ENCODE measurements at regions not wholly inside any gene's neighbourhood (a gene's known extent, or its start where the extent isn't known, plus 50 kb on each side); places are given as distances from the start of the nearest gene placed in this dataset.
"Not testable (repeated sequence)": the region's sequence is repeated elsewhere in the genome, so short reads cannot be mapped to it uniquely, and the experiment has no call there.

DNA sequence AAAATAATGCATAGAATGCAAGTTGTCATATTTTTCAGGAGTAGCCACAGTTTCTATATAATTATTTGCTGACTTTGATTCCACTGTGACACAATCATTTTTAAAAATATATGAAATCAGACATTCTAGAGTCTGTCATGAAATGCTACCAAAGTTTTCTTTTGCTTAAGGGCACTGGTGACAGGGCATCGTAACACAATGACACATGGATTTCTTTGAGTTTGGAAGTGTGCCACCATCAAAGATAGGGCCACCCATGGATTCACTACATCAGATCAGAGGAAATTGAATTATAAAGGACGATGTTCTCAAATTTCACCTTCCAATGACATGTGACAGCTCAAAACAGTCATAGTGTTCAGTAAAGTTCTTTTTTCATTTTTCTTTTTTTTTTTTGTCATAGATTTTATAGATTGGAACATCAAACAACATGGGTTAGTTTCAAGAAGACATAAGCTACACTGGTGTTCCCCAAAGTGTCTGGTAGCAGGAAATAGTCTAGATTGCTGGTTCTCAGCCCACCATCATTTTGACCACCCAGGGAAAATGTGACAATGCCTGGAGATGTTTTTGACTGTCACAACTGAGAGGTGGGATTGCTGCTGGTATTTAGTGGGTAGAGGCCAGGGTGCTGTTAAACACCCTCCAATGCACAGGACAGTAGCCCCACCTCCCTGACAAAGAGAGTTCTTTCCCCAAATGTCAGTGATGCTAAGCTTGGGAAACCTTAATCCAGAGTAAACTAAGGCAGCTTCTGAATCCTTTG is 123.8 kb upstream of the DOK5 start:
- no peak for DNase-seq (ENCODE audit: low spot score in 2 of 2)
- TF ChIP-seq, protein P1, sequence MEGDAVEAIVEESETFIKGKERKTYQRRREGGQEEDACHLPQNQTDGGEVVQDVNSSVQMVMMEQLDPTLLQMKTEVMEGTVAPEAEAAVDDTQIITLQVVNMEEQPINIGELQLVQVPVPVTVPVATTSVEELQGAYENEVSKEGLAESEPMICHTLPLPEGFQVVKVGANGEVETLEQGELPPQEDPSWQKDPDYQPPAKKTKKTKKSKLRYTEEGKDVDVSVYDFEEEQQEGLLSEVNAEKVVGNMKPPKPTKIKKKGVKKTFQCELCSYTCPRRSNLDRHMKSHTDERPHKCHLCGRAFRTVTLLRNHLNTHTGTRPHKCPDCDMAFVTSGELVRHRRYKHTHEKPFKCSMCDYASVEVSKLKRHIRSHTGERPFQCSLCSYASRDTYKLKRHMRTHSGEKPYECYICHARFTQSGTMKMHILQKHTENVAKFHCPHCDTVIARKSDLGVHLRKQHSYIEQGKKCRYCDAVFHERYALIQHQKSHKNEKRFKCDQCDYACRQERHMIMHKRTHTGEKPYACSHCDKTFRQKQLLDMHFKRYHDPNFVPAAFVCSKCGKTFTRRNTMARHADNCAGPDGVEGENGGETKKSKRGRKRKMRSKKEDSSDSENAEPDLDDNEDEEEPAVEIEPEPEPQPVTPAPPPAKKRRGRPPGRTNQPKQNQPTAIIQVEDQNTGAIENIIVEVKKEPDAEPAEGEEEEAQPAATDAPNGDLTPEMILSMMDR (IDR thresholded peaks at IDR 0.05), result no peak
- Histone ChIP-seq H3K4me1 (peaks cover 0 to 5% of the 10 kb centered on the region in 2 donors), H3K27ac (no peak overlapping the region), H3K4me3 (no peak overlapping the region), H3K36me3 (no peaks in the 10 kb centered on the region), H3K27me3 (no peaks in the 10 kb centered on the region), H3K9me3 (no peaks in the 10 kb centered on the region)
- intact Hi-C loops (cut with DNase I), result no loop called here

DNA sequence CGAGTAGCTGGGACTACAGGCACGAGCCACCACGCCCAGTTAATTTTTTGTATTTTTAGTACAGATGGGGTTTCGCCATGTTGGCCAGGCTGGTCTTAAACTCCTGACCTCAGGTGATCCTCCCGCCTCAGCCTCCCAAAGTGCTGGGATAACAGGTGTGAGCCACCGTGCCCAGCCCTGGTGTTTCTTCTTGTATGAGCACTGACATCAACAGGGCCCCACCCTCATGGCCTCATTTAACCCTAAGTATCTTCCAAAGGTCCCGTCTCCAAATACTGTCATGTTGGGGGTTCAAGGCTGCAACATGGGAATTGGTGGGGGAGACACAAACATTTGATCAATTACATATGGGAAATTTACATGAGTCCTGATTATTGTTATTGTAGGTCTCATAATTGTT is 122.9 kb upstream of the DOK5 start:
- H3K4me3 ChIP-seq; H3K27me3 ChIP-seq; H3K36me3 ChIP-seq; DNase-seq (ENCODE audit: low spot score in 2 of 2); H3K27ac ChIP-seq; intact Hi-C loops (cut with DNase I); H3K9me3 ChIP-seq; H3K4me1 ChIP-seq: not testable (repeated sequence)

DNA sequence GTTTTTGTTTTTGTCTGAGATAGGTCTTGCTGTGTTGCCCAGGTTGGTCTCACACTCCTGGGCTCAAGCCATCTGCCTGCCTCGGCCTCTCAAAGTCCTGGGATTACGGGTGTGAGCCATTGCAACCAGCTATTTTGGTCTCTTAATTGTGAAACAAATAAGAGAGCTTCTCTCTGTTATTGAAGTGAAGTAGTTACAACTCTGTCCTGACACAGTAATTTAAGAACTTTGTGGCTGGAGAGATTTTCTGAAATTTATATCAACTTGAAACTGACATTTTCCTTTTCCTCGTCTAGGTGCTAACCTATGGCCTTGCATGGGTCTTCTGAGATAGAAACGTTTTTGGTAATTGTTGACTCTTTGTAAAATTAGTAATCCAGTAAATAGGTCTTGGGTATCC is 122.1 kb upstream of the DOK5 start:
- intact Hi-C loops (cut with DNase I), result no loop called here
- H3K4me3 ChIP-seq, result no peak overlapping the region
- no peak overlapping the region for H3K27ac ChIP-seq

DNA sequence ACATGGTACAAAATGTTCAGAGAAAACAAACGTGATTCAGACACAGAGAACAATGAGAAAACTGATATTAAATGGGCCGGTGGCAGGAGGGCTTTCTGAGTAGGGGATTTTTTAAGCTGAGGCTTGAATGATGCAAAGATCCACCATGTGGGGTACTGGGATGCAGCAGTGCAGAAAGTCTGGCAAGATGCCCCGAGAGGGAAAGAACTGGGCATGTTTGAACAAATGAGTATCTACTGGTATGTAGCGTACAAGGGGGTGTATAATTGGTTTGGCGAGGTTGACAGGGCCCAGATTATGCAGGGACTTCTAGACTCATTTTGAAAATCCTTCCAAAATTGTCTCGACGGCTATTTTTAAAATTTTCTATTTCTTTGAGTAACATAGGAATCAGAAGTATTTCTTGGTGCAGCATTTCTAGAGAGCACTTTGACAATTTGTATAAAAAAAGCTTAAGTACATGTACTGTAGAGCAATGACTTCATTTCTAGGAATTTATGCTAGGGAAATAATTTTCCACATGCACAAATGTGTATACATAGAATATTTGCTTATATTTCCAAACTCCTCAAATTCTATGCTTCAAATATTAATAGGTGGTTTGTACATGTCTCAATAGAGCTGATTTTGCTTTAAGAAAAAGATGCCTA is 119.6 kb upstream of the DOK5 start:
- no peak for DNase-seq (ENCODE audit: low spot score in 2 of 2)
- Histone ChIP-seq H3K9me3 (no peaks in the 10 kb centered on the region), H3K27ac (no peak overlapping the region), H3K4me3 (no peak overlapping the region), H3K27me3 (no peaks in the 10 kb centered on the region), H3K36me3 (no peaks in the 10 kb centered on the region), H3K4me1 (no peaks in the 10 kb centered on the region)
- TF ChIP-seq, protein P1 (IDR thresholded peaks at IDR 0.05), result no peak
- intact Hi-C loops (cut with DNase I), result no loop called here

More for the DNA sequence above, 122.1 kb upstream of the DOK5 start:
- peaks cover 0 to 5% of the 10 kb centered on the region in 2 donors for H3K4me1 ChIP-seq
- no peaks in the 10 kb centered on the region for H3K36me3 ChIP-seq
- H3K9me3 ChIP-seq, result no peaks in the 10 kb centered on the region
- no peaks in the 10 kb centered on the region for H3K27me3 ChIP-seq
- TF ChIP-seq, protein P1 (IDR thresholded peaks at IDR 0.05), result no peak
- no peak for DNase-seq (ENCODE audit: low spot score in 2 of 2)

DNA sequence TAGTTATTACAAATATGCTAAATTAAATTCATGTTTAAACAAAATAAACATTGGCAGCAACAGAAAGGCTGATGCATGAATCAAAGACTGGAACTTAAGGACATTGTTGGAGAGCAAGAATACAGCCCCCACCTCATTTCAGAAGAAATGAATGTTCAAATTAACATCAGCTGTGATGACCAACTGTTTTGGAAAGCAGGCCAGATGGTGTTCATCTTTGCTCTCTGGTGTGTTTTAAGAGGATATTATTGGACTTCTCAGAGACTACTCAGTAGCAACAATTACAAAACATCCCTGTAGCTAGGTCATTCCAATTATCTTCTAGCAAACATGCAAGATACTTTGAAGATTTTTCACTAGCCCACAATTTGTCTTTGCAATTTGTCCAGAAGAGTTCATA is 118.6 kb upstream of the DOK5 start:
- no peaks in the 10 kb centered on the region for H3K4me1 ChIP-seq
- no peak for DNase-seq (ENCODE audit: low spot score in 2 of 2)
- no peak overlapping the region for H3K4me3 ChIP-seq
- H3K27ac ChIP-seq, result no peak overlapping the region
- TF ChIP-seq, protein P1 (IDR thresholded peaks at IDR 0.05), result no peak
- no peaks in the 10 kb centered on the region for H3K36me3 ChIP-seq
- no peaks in the 10 kb centered on the region for H3K27me3 ChIP-seq
- intact Hi-C loops (cut with DNase I), result no loop called here
- H3K9me3 ChIP-seq, result no peaks in the 10 kb centered on the region

DNA sequence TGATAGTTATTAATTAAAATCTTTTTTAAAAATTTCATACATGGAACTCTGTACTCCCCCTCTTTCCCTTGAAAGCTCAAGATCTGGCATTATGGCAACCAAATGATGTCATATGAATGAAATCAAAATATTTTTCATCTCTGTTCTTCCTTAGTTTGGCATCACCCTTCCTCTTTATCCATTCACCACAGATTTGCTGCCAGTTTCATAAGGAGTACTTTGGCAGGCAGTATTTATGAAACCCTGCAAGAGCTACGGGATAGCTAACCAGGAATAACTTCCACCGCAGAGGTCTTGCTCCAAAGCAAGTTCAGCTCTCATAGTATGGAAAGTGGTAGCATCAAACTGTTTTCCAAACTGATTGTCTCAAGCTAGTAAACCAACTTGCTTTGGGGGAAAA is 113.9 kb upstream of the DOK5 start:
- Histone ChIP-seq H3K36me3 (no peaks in the 10 kb centered on the region), H3K9me3 (no peaks in the 10 kb centered on the region), H3K4me1 (no peaks in the 10 kb centered on the region), H3K27ac (no peak overlapping the region), H3K4me3 (no peak overlapping the region), H3K27me3 (no peaks in the 10 kb centered on the region)
- intact Hi-C loops (cut with DNase I), result no loop called here
- TF ChIP-seq, protein P1 (IDR thresholded peaks at IDR 0.05), result no peak
- DNase-seq (ENCODE audit: low spot score in 2 of 2), result no peak
